Sigmoid colon (tissue), 6 donors: ENCODE measurements at regions not wholly inside any gene's neighbourhood (a gene's known extent, or its start where the extent isn't known, plus 50 kb on each side); places are given as distances from the start of the nearest gene placed in this dataset.

Source experiments
- DNase-seq: peaks from one replicate; pipeline ENCODE4 v3.0.0-alpha.2; 2019
- H3K27ac ChIP-seq, 4 donors: fragments of 200-600 bp; sonication (generic); one replicate each; pipeline ENCODE4 v1.5.1; 2016 to 2019; ENCODE audit warnings: mild to moderate bottlenecking in 1 of 4
- H3K27me3 ChIP-seq, 3 donors: fragments of 200-600 bp; sonication (generic); one replicate each; pipeline ENCODE4 v1.5.1; 2019; ENCODE audit warnings: mild to moderate bottlenecking in 1 of 3
- H3K36me3 ChIP-seq, 4 donors: fragments of 200-600 bp; sonication (generic); one replicate each; pipeline ENCODE4 v1.5.1; 2016 to 2019
- H3K4me1 ChIP-seq, 4 donors: fragments of 200-600 bp; sonication (generic); one replicate each; pipeline ENCODE4 v1.5.1; 2017 to 2019
- H3K4me3 ChIP-seq, 4 donors: fragments of 200-600 bp; sonication (generic); one replicate each; pipeline ENCODE4 v1.5.1; 2017 to 2019; ENCODE audit warnings: mild to moderate bottlenecking in 2 of 4, moderate library complexity in 1 of 4
- H3K9me3 ChIP-seq, 4 donors: fragments of 200-600 bp in 3 of 4; sonication (generic) in 3 of 4; one replicate each; pipeline versions ENCODE4 v1.5.1 to v1.6.1; 2013 to 2019
- EP300 ChIP-seq, 4 donors: sonication (generic); formaldehyde crosslinking; IDR thresholded peaks; one replicate each; pipeline ENCODE4 v1.6.1; 2017; ENCODE audit warnings: antibody characterized with exemption in 4 of 4
- POLR2A ChIP-seq, 2 donors: fragments of 450-650 bp; IDR thresholded peaks; one replicate each; pipeline ENCODE4 v1.6.1; 2016; ENCODE audit warnings: antibody characterized with exemption in 2 of 2, mild to moderate bottlenecking in 2 of 2, moderate library complexity in 2 of 2
- POLR2AphosphoS5 ChIP-seq, 4 donors: sonication (generic); formaldehyde crosslinking; IDR thresholded peaks; one replicate each; pipeline ENCODE4 v1.6.1; 2017; ENCODE audit warnings: antibody characterized with exemption in 4 of 4
- WGBS, 2 donors: extraction: QIAGEN DNeasy Blood & Tissue Kit; methylation state at CpG; one replicate each; pipeline ENCODE4 v1.1.7; 2013; 5-methylcytosine and 5-hydroxymethylcytosine counted together
- intact Hi-C: fragments of 100-400 bp; cut with DNase I; formaldehyde crosslinking; loops from one replicate; pipeline ENCODE4 v1.15.1; 2023
- TF ChIP-seq, protein P1 (sequence below), 4 experiments: fragments of 450-650 bp in 3 of 4; fragments of 200-600 bp in 1 of 4; IDR thresholded peaks; one replicate each; pipeline ENCODE4 v1.5.1; 2016 to 2019; ENCODE audit warnings: antibody characterized with exemption in 4 of 4, mild to moderate bottlenecking in 3 of 4, moderate library complexity in 2 of 4
- donor health status: healthy with polysubstance abuse.
- donor health status: healthy.

- 78 to 83% methylated on average over 1 of the region's 1 CpG for WGBS, 2 donors
- intact Hi-C loops = loop anchor here (5.0 kb wide), 1 partner anchor 396 kb away; no protein-coding TSS in a partner anchor
- no peak overlapping the region for H3K4me3 ChIP-seq
- no peak overlapping the region for H3K27ac ChIP-seq
- no peaks in the 10 kb centered on the region for H3K4me1 ChIP-seq
- H3K36me3 ChIP-seq = no peaks in the 10 kb centered on the region
- H3K27me3 ChIP-seq = no peaks in the 10 kb centered on the region
- DNase-seq = no peak
- no peak for TF ChIP-seq POLR2AphosphoS5 (IDR thresholded peaks at IDR 0.05)
- no peak for TF ChIP-seq EP300 (IDR thresholded peaks at IDR 0.05)
- TF ChIP-seq, protein P1, sequence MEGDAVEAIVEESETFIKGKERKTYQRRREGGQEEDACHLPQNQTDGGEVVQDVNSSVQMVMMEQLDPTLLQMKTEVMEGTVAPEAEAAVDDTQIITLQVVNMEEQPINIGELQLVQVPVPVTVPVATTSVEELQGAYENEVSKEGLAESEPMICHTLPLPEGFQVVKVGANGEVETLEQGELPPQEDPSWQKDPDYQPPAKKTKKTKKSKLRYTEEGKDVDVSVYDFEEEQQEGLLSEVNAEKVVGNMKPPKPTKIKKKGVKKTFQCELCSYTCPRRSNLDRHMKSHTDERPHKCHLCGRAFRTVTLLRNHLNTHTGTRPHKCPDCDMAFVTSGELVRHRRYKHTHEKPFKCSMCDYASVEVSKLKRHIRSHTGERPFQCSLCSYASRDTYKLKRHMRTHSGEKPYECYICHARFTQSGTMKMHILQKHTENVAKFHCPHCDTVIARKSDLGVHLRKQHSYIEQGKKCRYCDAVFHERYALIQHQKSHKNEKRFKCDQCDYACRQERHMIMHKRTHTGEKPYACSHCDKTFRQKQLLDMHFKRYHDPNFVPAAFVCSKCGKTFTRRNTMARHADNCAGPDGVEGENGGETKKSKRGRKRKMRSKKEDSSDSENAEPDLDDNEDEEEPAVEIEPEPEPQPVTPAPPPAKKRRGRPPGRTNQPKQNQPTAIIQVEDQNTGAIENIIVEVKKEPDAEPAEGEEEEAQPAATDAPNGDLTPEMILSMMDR (IDR thresholded peaks at IDR 0.05) = no peak
- TF ChIP-seq POLR2A (IDR thresholded peaks at IDR 0.05) = no peak
- H3K9me3 ChIP-seq = no peaks in the 10 kb centered on the region
Observed at GRCh38 chr12:100743060-100743459, 51.5 kb upstream of the ANO4 start.
